CD4-positive, CD25-positive, alpha-beta regulatory T cell (primary cell): ENCODE measurements at regions not wholly inside any gene's neighbourhood (a gene's known extent, or its start where the extent isn't known, plus 50 kb on each side); places are given as distances from the start of the nearest gene placed in this dataset.

Source experiments
- ATAC-seq, 2 donors: fragments of 150-1000 bp; cut with Tn5 transposase; one replicate each; pipeline ENCODE4 v1.10.0; 2021; ENCODE audit warnings: low read depth in 2 of 2, moderate number of reproducible peaks in 2 of 2, moderate library complexity in 1 of 2
- DNase-seq, 3 donors: peaks; one replicate each; pipeline versions ENCODE4 v3.0.0 to v3.0.0-alpha.2; 2012 to 2022; ENCODE audit warnings: mixed read lengths in 1 of 3
- H3K27ac ChIP-seq: one replicate; pipeline ENCODE4 v1.7.0; 2013; ENCODE audit warnings: mild to moderate bottlenecking, low read length; ENCODE audit not compliant: insufficient read depth, poor library complexity, severe bottlenecking
- H3K27me3 ChIP-seq: one replicate; pipeline ENCODE4 v1.7.0; 2013; ENCODE audit warnings: low read length; ENCODE audit not compliant: control insufficient read depth, insufficient read depth
- H3K36me3 ChIP-seq: one replicate; pipeline ENCODE4 v1.7.0; 2013; ENCODE audit warnings: mild to moderate bottlenecking, low read length, moderate library complexity; ENCODE audit not compliant: control insufficient read depth, insufficient read depth
- H3K4me1 ChIP-seq: 2 replicates; pipeline ENCODE4 v1.7.0; 2013; ENCODE audit warnings: mild to moderate bottlenecking, low read length; ENCODE audit not compliant: insufficient read depth, control insufficient read depth, poor library complexity, severe bottlenecking
- H3K4me3 ChIP-seq: one replicate; pipeline ENCODE4 v1.7.0; 2013; ENCODE audit warnings: low read depth, mild to moderate bottlenecking, low read length, moderate library complexity
- H3K9me3 ChIP-seq, 2 experiments: 1 replicate in 1 of 2; 2 replicates in 1 of 2; pipeline ENCODE4 v1.7.0; 2013; ENCODE audit warnings: low read length in 2 of 2, mild to moderate bottlenecking in 1 of 2, moderate library complexity in 1 of 2; ENCODE audit not compliant: control insufficient read depth in 2 of 2
- H3K27ac Mint-ChIP-seq, 3 donors: one replicate each; pipeline ENCODE4 v1.8.0; 2020 to 2022; ENCODE audit warnings: mild to moderate bottlenecking in 3 of 3, mixed read lengths in 3 of 3, moderate library complexity in 2 of 3
- H3K27me3 Mint-ChIP-seq: one replicate; pipeline ENCODE4 v1.8.0; 2022; ENCODE audit warnings: mild to moderate bottlenecking, mixed read lengths
- H3K36me3 Mint-ChIP-seq: one replicate; pipeline ENCODE4 v1.8.0; 2020; ENCODE audit warnings: mixed read lengths
- H3K4me1 Mint-ChIP-seq, 4 donors: one replicate each; pipeline ENCODE4 v1.8.0; 2020 to 2022; ENCODE audit warnings: mixed read lengths in 4 of 4, mild to moderate bottlenecking in 1 of 4
- H3K4me3 Mint-ChIP-seq, 4 donors: one replicate each; pipeline ENCODE4 v1.8.0; 2020 to 2022; ENCODE audit warnings: mild to moderate bottlenecking in 4 of 4, mixed read lengths in 4 of 4, moderate library complexity in 3 of 4
- H3K9me3 Mint-ChIP-seq, 7 donors: one replicate each; pipeline ENCODE4 v1.8.0; 2020 to 2022; ENCODE audit warnings: mixed read lengths in 7 of 7, mild to moderate bottlenecking in 3 of 7, moderate library complexity in 2 of 7

- Histone ChIP-seq H3K27ac (no peak overlapping the region), H3K27me3 (no peaks in the 10 kb centered on the region), H3K36me3 (no peaks in the 10 kb centered on the region), H3K4me3 (no peak overlapping the region), H3K4me1 (no peaks in the 10 kb centered on the region), H3K9me3 (no peaks in the 10 kb centered on the region)
- peaks cover 0 to 3% (median 2%) of the 10 kb centered on the region in 7 donors for H3K9me3 Mint-ChIP-seq
- no peak for DNase-seq
- H3K4me1 Mint-ChIP-seq, result no peaks in the 10 kb centered on the region
- no peaks in the 10 kb centered on the region for H3K27me3 Mint-ChIP-seq
- H3K27ac Mint-ChIP-seq, result no peak overlapping the region
- ATAC-seq, result no peak
- no peak overlapping the region for H3K4me3 Mint-ChIP-seq
- no peaks in the 10 kb centered on the region for H3K36me3 Mint-ChIP-seq
Observed at GRCh38 chr1:55943012-55943411, 636.4 kb downstream of the PLPP3 start.

- H3K36me3 ChIP-seq, result no peaks in the 10 kb centered on the region
- H3K4me1 Mint-ChIP-seq, result no peaks in the 10 kb centered on the region
- H3K27ac Mint-ChIP-seq, result no peak overlapping the region
- H3K27me3 ChIP-seq, result no peaks in the 10 kb centered on the region
- ATAC-seq, result no peak
- H3K4me3 ChIP-seq, result no peak overlapping the region
- no peak for DNase-seq
- H3K27ac ChIP-seq, result no peak overlapping the region
- H3K4me1 ChIP-seq, result no peaks in the 10 kb centered on the region
- H3K4me3 Mint-ChIP-seq, result no peak overlapping the region
- H3K27me3 Mint-ChIP-seq, result no peaks in the 10 kb centered on the region
- peaks cover 0 to 3% (median 0%) of the 10 kb centered on the region in 7 donors for H3K9me3 Mint-ChIP-seq
- no peaks in the 10 kb centered on the region for H3K36me3 Mint-ChIP-seq
- H3K9me3 ChIP-seq, result no peaks in the 10 kb centered on the region
Observed at GRCh38 chr1:55939866-55940265, 639.5 kb downstream of the PLPP3 start.

GRCh38 chr1:55938861-55939260, 640.5 kb downstream of the PLPP3 start:
- no peak overlapping the region for H3K4me3 ChIP-seq
- H3K27ac Mint-ChIP-seq, result no peak overlapping the region
- no peaks in the 10 kb centered on the region for H3K27me3 ChIP-seq
- no peaks in the 10 kb centered on the region for H3K4me1 ChIP-seq
- ATAC-seq, result no peak
- no peaks in the 10 kb centered on the region for H3K36me3 Mint-ChIP-seq
- no peak overlapping the region for H3K27ac ChIP-seq
- H3K9me3 Mint-ChIP-seq, result peaks cover 0 to 3% (median 0%) of the 10 kb centered on the region in 7 donors
- H3K4me3 Mint-ChIP-seq, result no peak overlapping the region
- no peaks in the 10 kb centered on the region for H3K4me1 Mint-ChIP-seq
- no peaks in the 10 kb centered on the region for H3K27me3 Mint-ChIP-seq
- DNase-seq, result no peak
- H3K9me3 ChIP-seq, result no peaks in the 10 kb centered on the region
- H3K36me3 ChIP-seq, result no peaks in the 10 kb centered on the region

- no peaks in the 10 kb centered on the region for H3K36me3 Mint-ChIP-seq
- Histone ChIP-seq H3K4me3 (no peak overlapping the region), H3K9me3 (no peaks in the 10 kb centered on the region), H3K27me3 (no peaks in the 10 kb centered on the region), H3K27ac (no peak overlapping the region), H3K36me3 (no peaks in the 10 kb centered on the region), H3K4me1 (no peaks in the 10 kb centered on the region)
- H3K4me3 Mint-ChIP-seq, result no peak overlapping the region
- H3K27ac Mint-ChIP-seq, result no peak overlapping the region
- peaks cover 0 to 2% (median 0%) of the 10 kb centered on the region in 7 donors for H3K9me3 Mint-ChIP-seq
- DNase-seq (no peak), ATAC-seq (no peak)
- H3K4me1 Mint-ChIP-seq, result no peaks in the 10 kb centered on the region
- no peaks in the 10 kb centered on the region for H3K27me3 Mint-ChIP-seq
Observed at GRCh38 chr1:55938376-55938850, 641.0 kb downstream of the PLPP3 start.

GRCh38 chr1:55937840-55938375, 641.5 kb downstream of the PLPP3 start:
- H3K9me3 ChIP-seq, result no peaks in the 10 kb centered on the region
- no peak overlapping the region for H3K4me3 Mint-ChIP-seq
- H3K4me1 ChIP-seq, result no peaks in the 10 kb centered on the region
- no peaks in the 10 kb centered on the region for H3K36me3 Mint-ChIP-seq
- no peaks in the 10 kb centered on the region for H3K27me3 ChIP-seq
- H3K36me3 ChIP-seq, result no peaks in the 10 kb centered on the region
- no peak overlapping the region for H3K27ac ChIP-seq
- no peak overlapping the region for H3K4me3 ChIP-seq
- no peaks in the 10 kb centered on the region for H3K4me1 Mint-ChIP-seq
- H3K27ac Mint-ChIP-seq, result no peak overlapping the region
- peaks cover 0 to 2% (median 0%) of the 10 kb centered on the region in 7 donors for H3K9me3 Mint-ChIP-seq
- no peaks in the 10 kb centered on the region for H3K27me3 Mint-ChIP-seq
- DNase-seq (no peak), ATAC-seq (no peak)

GRCh38 chr1:55935236-55935635, 644.1 kb downstream of the PLPP3 start:
- no peaks in the 10 kb centered on the region for H3K9me3 ChIP-seq
- H3K4me3 Mint-ChIP-seq, result no peak overlapping the region
- no peaks in the 10 kb centered on the region for H3K36me3 ChIP-seq
- no peaks in the 10 kb centered on the region for H3K4me1 ChIP-seq
- H3K27ac ChIP-seq, result no peak overlapping the region
- no peaks in the 10 kb centered on the region for H3K27me3 ChIP-seq
- no peak for ATAC-seq
- no peaks in the 10 kb centered on the region for H3K36me3 Mint-ChIP-seq
- H3K9me3 Mint-ChIP-seq, result peaks cover 0 to 5% (median 0%) of the 10 kb centered on the region in 7 donors
- H3K27me3 Mint-ChIP-seq, result no peaks in the 10 kb centered on the region
- no peak overlapping the region for H3K27ac Mint-ChIP-seq
- H3K4me3 ChIP-seq, result no peak overlapping the region
- no peaks in the 10 kb centered on the region for H3K4me1 Mint-ChIP-seq
- DNase-seq, result no peak

GRCh38 chr1:55932402-55932801, 647.0 kb downstream of the PLPP3 start:
- no peak overlapping the region for H3K4me3 Mint-ChIP-seq
- H3K36me3 Mint-ChIP-seq, result no peaks in the 10 kb centered on the region
- Histone ChIP-seq H3K36me3 (no peaks in the 10 kb centered on the region), H3K9me3 (no peaks in the 10 kb centered on the region), H3K27me3 (no peaks in the 10 kb centered on the region), H3K27ac (no peak overlapping the region), H3K4me3 (no peak overlapping the region), H3K4me1 (no peaks in the 10 kb centered on the region)
- no peak for DNase-seq
- no peaks in the 10 kb centered on the region for H3K4me1 Mint-ChIP-seq
- no peak overlapping the region for H3K27ac Mint-ChIP-seq
- H3K27me3 Mint-ChIP-seq, result no peaks in the 10 kb centered on the region
- ATAC-seq, result no peak
- peaks cover 0 to 5% (median 0%) of the 10 kb centered on the region in 7 donors for H3K9me3 Mint-ChIP-seq

- no peaks in the 10 kb centered on the region for H3K36me3 Mint-ChIP-seq
- no peak overlapping the region for H3K4me3 ChIP-seq
- H3K36me3 ChIP-seq, result no peaks in the 10 kb centered on the region
- H3K27ac ChIP-seq, result no peak overlapping the region
- no peaks in the 10 kb centered on the region for H3K27me3 Mint-ChIP-seq
- H3K27ac Mint-ChIP-seq, result no peak overlapping the region
- no peaks in the 10 kb centered on the region for H3K27me3 ChIP-seq
- DNase-seq, result no peak
- no peak for ATAC-seq
- H3K9me3 Mint-ChIP-seq, result peaks cover 0 to 8% (median 0%) of the 10 kb centered on the region in 7 donors
- no peak overlapping the region for H3K4me3 Mint-ChIP-seq
- no peaks in the 10 kb centered on the region for H3K4me1 Mint-ChIP-seq
- no peaks in the 10 kb centered on the region for H3K4me1 ChIP-seq
- H3K9me3 ChIP-seq, result no peaks in the 10 kb centered on the region
Observed at GRCh38 chr1:55931081-55931940, 648.1 kb downstream of the PLPP3 start.
